ENCODE measurements at regions not wholly inside any gene's neighbourhood (a gene's known extent, or its start where the extent isn't known, plus 50 kb on each side); places are given as distances from the start of the nearest gene placed in this dataset.

DNA sequence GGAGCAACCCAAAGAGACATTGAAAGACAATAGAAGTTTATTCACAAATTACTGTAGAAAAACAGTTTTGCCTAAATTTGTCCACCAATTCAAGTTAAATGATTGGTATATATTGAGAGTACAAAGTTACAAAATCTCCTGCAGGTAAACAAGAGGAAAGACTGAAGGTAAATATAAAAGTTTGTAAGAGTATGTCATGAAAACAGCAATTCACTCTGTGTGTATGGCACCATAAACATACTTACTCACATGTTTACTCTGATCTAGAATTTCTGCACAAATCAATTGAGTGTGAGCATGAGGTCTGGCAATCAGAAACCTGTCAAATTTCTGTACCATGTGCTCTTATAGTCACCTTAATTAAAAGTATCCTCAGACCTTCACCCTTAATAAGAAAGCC, 800.9 kb upstream of the MBL2 start:
- Histone ChIP-seq H4K91ac (ENCODE audit: low read length) (no peak overlapping the region), H3K79me1 (replicated peaks; ENCODE audit: low read length, poor library complexity, severe bottlenecking) (no peaks in the 10 kb centered on the region), H2BK120ac (ENCODE audit: low read depth, low read length) (no peak overlapping the region), H3K9me3 (ENCODE audit: control insufficient read depth, low read length) (no peaks in the 10 kb centered on the region), H2AFZ (ENCODE audit: low read depth, low read length) (no peak overlapping the region), H3K9ac (ENCODE audit: low read length) (no peak overlapping the region), H3K27ac (ENCODE audit: low read length, poor library complexity, severe bottlenecking) (no peak overlapping the region), H3K23ac (ENCODE audit: low read length in 2 of 2) (no peak overlapping the region), H2BK5ac (ENCODE audit: low read depth, low read length, poor library complexity, severe bottlenecking) (no peak overlapping the region), H4K8ac (ENCODE audit: low read length) (no peak overlapping the region), H3K27me3 (ENCODE audit: control insufficient read depth in 1 of 2, insufficient read depth in 1 of 2, low read length in 2 of 2) (no peaks in the 10 kb centered on the region), H3K18ac (ENCODE audit: low read depth in 1 of 2, low read length in 2 of 2) (no peak overlapping the region), H3K4me1 (ENCODE audit: control insufficient read depth, insufficient read depth, low read depth, low read length) (no peaks in the 10 kb centered on the region), H3K4me2 (ENCODE audit: low read length, poor library complexity, severe bottlenecking) (no peak overlapping the region), H3K4me3 (ENCODE audit: insufficient read depth in 1 of 2, low read depth in 1 of 2, low read length in 2 of 2) (no peak overlapping the region), H3K14ac (ENCODE audit: low read length in 2 of 2) (no peak overlapping the region), H3K36me3 (ENCODE audit: control insufficient read depth in 1 of 2, insufficient read depth in 2 of 2, low read depth in 1 of 2, low read length in 2 of 2) (no peaks in the 10 kb centered on the region), H2BK15ac (ENCODE audit: low read depth, poor library complexity, severe bottlenecking) (no peak overlapping the region), H2AK5ac (ENCODE audit: low read length, severe bottlenecking) (no peak overlapping the region), H3K4ac (ENCODE audit: low read depth in 1 of 2, low read length in 2 of 2) (no peak overlapping the region), H2BK12ac (ENCODE audit: low read length in 2 of 2) (no peak overlapping the region)
- no peak for DNase-seq

DNA sequence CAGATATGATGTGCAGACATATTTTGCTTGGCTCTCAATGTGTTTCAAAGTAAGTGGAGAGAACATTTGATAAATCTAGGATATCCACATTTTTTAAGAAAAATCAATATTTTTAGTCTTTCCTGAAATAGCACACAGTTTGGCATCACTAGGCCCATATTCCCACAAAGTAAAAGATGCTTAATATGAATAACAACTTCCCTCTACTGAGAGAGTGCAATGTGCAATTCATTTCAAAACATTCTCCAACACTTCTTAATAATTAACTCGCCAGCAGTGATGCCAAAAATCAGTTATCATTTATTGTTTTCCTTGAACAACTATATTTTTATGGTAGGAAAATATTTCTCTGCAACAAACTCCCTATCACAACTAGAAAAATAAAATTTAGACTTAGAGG, 800.2 kb upstream of the MBL2 start:
- Histone ChIP-seq H3K4me3 (ENCODE audit: insufficient read depth in 1 of 2, low read depth in 1 of 2, low read length in 2 of 2) (no peak overlapping the region), H2BK12ac (ENCODE audit: low read length in 2 of 2) (no peak overlapping the region), H4K91ac (ENCODE audit: low read length) (no peak overlapping the region), H3K9me3 (ENCODE audit: control insufficient read depth, low read length) (no peaks in the 10 kb centered on the region), H3K79me1 (replicated peaks; ENCODE audit: low read length, poor library complexity, severe bottlenecking) (no peaks in the 10 kb centered on the region), H3K9ac (ENCODE audit: low read length) (no peak overlapping the region), H3K18ac (ENCODE audit: low read depth in 1 of 2, low read length in 2 of 2) (no peak overlapping the region), H3K4ac (ENCODE audit: low read depth in 1 of 2, low read length in 2 of 2) (no peak overlapping the region), H2BK15ac (ENCODE audit: low read depth, poor library complexity, severe bottlenecking) (no peak overlapping the region), H3K27ac (ENCODE audit: low read length, poor library complexity, severe bottlenecking) (no peak overlapping the region), H2BK120ac (ENCODE audit: low read depth, low read length) (no peak overlapping the region), H4K8ac (ENCODE audit: low read length) (no peak overlapping the region), H3K36me3 (ENCODE audit: control insufficient read depth in 1 of 2, insufficient read depth in 2 of 2, low read depth in 1 of 2, low read length in 2 of 2) (no peaks in the 10 kb centered on the region), H3K4me2 (ENCODE audit: low read length, poor library complexity, severe bottlenecking) (no peak overlapping the region), H3K14ac (ENCODE audit: low read length in 2 of 2) (no peak overlapping the region), H2BK5ac (ENCODE audit: low read depth, low read length, poor library complexity, severe bottlenecking) (no peak overlapping the region), H2AK5ac (ENCODE audit: low read length, severe bottlenecking) (no peak overlapping the region), H3K23ac (ENCODE audit: low read length in 2 of 2) (no peak overlapping the region), H3K27me3 (ENCODE audit: control insufficient read depth in 1 of 2, insufficient read depth in 1 of 2, low read length in 2 of 2) (no peaks in the 10 kb centered on the region), H3K4me1 (ENCODE audit: control insufficient read depth, insufficient read depth, low read depth, low read length) (no peaks in the 10 kb centered on the region), H2AFZ (ENCODE audit: low read depth, low read length) (no peak overlapping the region)
- no peak for DNase-seq
- WGBS: 100% methylated on average over 1 of the region's 1 CpG

DNA sequence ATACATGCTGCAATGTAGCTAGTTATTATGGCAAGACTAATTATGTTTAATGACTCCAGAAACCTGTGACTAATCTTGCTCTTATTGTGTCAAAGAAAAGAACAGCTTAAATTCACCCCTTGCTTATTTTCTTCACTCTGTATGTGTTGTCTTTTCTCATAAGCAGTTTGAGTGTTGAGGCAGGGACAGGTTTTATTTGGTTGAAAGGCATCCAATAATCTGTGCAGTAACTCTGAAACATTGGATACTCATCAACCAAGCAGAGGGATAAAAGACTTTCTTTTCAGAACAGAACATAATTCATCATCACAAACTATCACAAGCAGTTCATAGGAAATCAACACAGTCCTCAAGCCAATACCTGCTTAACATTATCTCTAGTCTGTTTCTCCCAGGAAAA, 797.6 kb upstream of the MBL2 start:
- H3K79me1 ChIP-seq (replicated peaks; ENCODE audit: low read length, poor library complexity, severe bottlenecking): no peaks in the 10 kb centered on the region
- H3K27me3 ChIP-seq (ENCODE audit: control insufficient read depth in 1 of 2, insufficient read depth in 1 of 2, low read length in 2 of 2): no peaks in the 10 kb centered on the region
- no peak overlapping the region for H3K27ac ChIP-seq (ENCODE audit: low read length, poor library complexity, severe bottlenecking)
- H3K9me3 ChIP-seq (ENCODE audit: control insufficient read depth, low read length): no peaks in the 10 kb centered on the region
- no peak overlapping the region for H3K4me2 ChIP-seq (ENCODE audit: low read length, poor library complexity, severe bottlenecking)
- no peak overlapping the region for H4K8ac ChIP-seq (ENCODE audit: low read length)
- H3K9ac ChIP-seq (ENCODE audit: low read length): no peak overlapping the region
- H2BK120ac ChIP-seq (ENCODE audit: low read depth, low read length): no peak overlapping the region
- H3K18ac ChIP-seq (ENCODE audit: low read depth in 1 of 2, low read length in 2 of 2): no peak overlapping the region
- no peak overlapping the region for H2AFZ ChIP-seq (ENCODE audit: low read depth, low read length)
- no peak overlapping the region for H2BK5ac ChIP-seq (ENCODE audit: low read depth, low read length, poor library complexity, severe bottlenecking)
- no peak overlapping the region for H4K91ac ChIP-seq (ENCODE audit: low read length)
- H2BK12ac ChIP-seq (ENCODE audit: low read length in 2 of 2): no peak overlapping the region
- no peaks in the 10 kb centered on the region for H3K4me1 ChIP-seq (ENCODE audit: control insufficient read depth, insufficient read depth, low read depth, low read length)
- no peak overlapping the region for H3K14ac ChIP-seq (ENCODE audit: low read length in 2 of 2)
- no peak overlapping the region for H3K4ac ChIP-seq (ENCODE audit: low read depth in 1 of 2, low read length in 2 of 2)
- no peak overlapping the region for H3K4me3 ChIP-seq (ENCODE audit: insufficient read depth in 1 of 2, low read depth in 1 of 2, low read length in 2 of 2)
- H2BK15ac ChIP-seq (ENCODE audit: low read depth, poor library complexity, severe bottlenecking): no peak overlapping the region
- DNase-seq: no peak
- H3K23ac ChIP-seq (ENCODE audit: low read length in 2 of 2): no peak overlapping the region
- H3K36me3 ChIP-seq (ENCODE audit: control insufficient read depth in 1 of 2, insufficient read depth in 2 of 2, low read depth in 1 of 2, low read length in 2 of 2): no peaks in the 10 kb centered on the region
- no peak overlapping the region for H2AK5ac ChIP-seq (ENCODE audit: low read length, severe bottlenecking)

DNA sequence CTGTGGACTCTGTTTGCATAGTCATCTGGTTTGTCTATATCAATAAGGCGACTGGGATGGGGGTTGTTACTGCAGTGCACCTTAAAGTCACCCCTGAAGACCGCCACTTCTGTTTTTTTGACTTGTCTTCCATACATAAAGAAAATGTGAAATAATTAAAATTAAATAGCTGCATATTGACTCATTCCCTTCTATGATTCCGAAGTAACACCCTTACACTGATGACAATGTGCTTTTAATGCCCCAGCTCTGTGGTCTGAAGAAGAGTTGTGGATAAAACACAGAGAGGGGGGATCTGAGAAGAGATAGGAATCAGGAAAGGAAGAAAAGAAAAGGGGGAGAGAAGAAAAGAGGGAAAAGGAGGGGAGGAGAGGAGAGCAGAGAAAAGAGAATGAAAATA, 796.9 kb upstream of the MBL2 start:
- Histone ChIP-seq H3K79me1 (replicated peaks; ENCODE audit: low read length, poor library complexity, severe bottlenecking) (no peaks in the 10 kb centered on the region), H2BK12ac (ENCODE audit: low read length in 2 of 2) (no peak overlapping the region), H3K23ac (ENCODE audit: low read length in 2 of 2) (no peak overlapping the region), H3K9ac (ENCODE audit: low read length) (no peak overlapping the region), H3K4ac (ENCODE audit: low read depth in 1 of 2, low read length in 2 of 2) (no peak overlapping the region), H3K27me3 (ENCODE audit: control insufficient read depth in 1 of 2, insufficient read depth in 1 of 2, low read length in 2 of 2) (no peaks in the 10 kb centered on the region), H3K27ac (ENCODE audit: low read length, poor library complexity, severe bottlenecking) (no peak overlapping the region), H3K4me3 (ENCODE audit: insufficient read depth in 1 of 2, low read depth in 1 of 2, low read length in 2 of 2) (no peak overlapping the region), H2BK5ac (ENCODE audit: low read depth, low read length, poor library complexity, severe bottlenecking) (no peak overlapping the region), H2AFZ (ENCODE audit: low read depth, low read length) (no peak overlapping the region), H4K8ac (ENCODE audit: low read length) (no peak overlapping the region), H3K18ac (ENCODE audit: low read depth in 1 of 2, low read length in 2 of 2) (no peak overlapping the region), H3K36me3 (ENCODE audit: control insufficient read depth in 1 of 2, insufficient read depth in 2 of 2, low read depth in 1 of 2, low read length in 2 of 2) (no peaks in the 10 kb centered on the region), H3K14ac (ENCODE audit: low read length in 2 of 2) (no peak overlapping the region), H3K4me1 (ENCODE audit: control insufficient read depth, insufficient read depth, low read depth, low read length) (no peaks in the 10 kb centered on the region), H2BK120ac (ENCODE audit: low read depth, low read length) (no peak overlapping the region), H3K9me3 (ENCODE audit: control insufficient read depth, low read length) (no peaks in the 10 kb centered on the region), H2BK15ac (ENCODE audit: low read depth, poor library complexity, severe bottlenecking) (no peak overlapping the region), H4K91ac (ENCODE audit: low read length) (no peak overlapping the region), H2AK5ac (ENCODE audit: low read length, severe bottlenecking) (no peak overlapping the region), H3K4me2 (ENCODE audit: low read length, poor library complexity, severe bottlenecking) (no peak overlapping the region)
- no peak for DNase-seq
- no CpG with 5 or more reads among the region's 3 CpGs for WGBS

Data from mesenchymal stem cell (in vitro differentiated cells and primary cell).